ENCODE measurements at regions not wholly inside any gene's neighbourhood (a gene's known extent, or its start where the extent isn't known, plus 50 kb on each side); places are given as distances from the start of the nearest gene placed in this dataset.

GRCh38 chr2:107740300-107740699, 86.4 kb upstream of the RGPD4 start:
- TF ChIP-seq CTCF (conservative IDR thresholded peaks at IDR 0.05; ENCODE audit: low read depth in 2 of 2) (no peak), CREB1 (CRISPR knock-in tag; IDR thresholded peaks at IDR 0.05; ENCODE audit: low read depth) (no peak), ZNF114 (CRISPR knock-in tag; IDR thresholded peaks at IDR 0.05) (no peak), POLR2AphosphoS5 (IDR thresholded peaks at IDR 0.05; ENCODE audit: low read depth) (no peak), EZH2 (IDR thresholded peaks at IDR 0.05; ENCODE audit: low read depth, unreplicated experiment) (no peak), EZH2phosphoT487 (IDR thresholded peaks at IDR 0.05; ENCODE audit: unreplicated experiment) (no peak), REST (IDR thresholded peaks at IDR 0.05; ENCODE audit: unreplicated experiment) (no peak), ETS1 (IDR thresholded peaks at IDR 0.05) (no peak), JUNB (IDR thresholded peaks at IDR 0.05; ENCODE audit: unreplicated experiment) (no peak), NANOG (IDR thresholded peaks at IDR 0.05; ENCODE audit: borderline replicate concordance) (no peak)
